NCI-H524 treated with DMSO at 0.1 percent for 48 hours (cell line): ENCODE measurements at regions not wholly inside any gene's neighbourhood (a gene's known extent, or its start where the extent isn't known, plus 50 kb on each side); places are given as distances from the start of the nearest gene placed in this dataset.
"Not testable (repeated sequence)": the region's sequence is repeated elsewhere in the genome, so short reads cannot be mapped to it uniquely, and the experiment has no call there.

Source experiments
- DNase-seq: peaks from one replicate; lab custom pipeline; 2025; lab: John Stamatoyannopoulos, UW

DNA sequence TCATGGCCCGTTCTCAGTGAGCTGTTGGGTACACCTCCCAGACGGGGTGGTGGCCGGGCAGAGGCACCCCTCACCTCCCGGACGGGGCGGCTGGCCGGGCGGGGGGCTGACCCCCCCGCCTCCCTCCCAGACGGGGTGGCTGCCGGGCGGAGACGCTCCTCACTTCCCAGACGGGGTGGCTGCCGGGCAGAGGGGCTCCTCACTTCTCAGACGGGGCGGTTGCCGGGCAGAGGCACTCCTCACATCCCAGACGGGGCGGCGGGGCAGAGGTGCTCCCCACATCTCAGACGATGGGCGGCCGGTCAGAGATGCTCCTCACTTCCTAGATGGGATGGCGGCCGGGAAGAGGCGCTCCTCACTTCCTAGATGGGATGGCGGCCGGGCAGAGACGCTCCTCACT is 129.7 kb upstream of the DAAM1 start:
- DNase-seq = not testable (repeated sequence)

DNA sequence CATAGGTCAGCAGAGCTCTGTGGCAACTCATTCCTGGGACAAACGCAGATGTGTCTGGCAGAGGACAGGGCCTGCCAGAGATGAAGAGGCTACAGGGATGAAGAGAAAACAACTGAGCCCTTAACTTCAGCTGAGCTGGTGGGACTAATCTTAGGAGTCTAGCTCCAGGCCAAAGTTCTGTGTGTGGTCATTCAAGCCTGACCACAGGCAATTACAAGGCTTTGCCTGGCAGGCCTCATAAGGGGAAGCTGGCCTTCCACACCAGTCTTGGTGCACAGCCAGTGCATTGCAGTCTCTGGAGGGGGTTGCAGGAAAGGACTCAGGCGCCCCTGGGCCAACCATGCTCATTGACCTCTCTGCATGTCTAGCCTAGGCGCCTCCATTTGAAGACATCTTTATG is 127.6 kb upstream of the DAAM1 start:
- no peak for DNase-seq

DNA sequence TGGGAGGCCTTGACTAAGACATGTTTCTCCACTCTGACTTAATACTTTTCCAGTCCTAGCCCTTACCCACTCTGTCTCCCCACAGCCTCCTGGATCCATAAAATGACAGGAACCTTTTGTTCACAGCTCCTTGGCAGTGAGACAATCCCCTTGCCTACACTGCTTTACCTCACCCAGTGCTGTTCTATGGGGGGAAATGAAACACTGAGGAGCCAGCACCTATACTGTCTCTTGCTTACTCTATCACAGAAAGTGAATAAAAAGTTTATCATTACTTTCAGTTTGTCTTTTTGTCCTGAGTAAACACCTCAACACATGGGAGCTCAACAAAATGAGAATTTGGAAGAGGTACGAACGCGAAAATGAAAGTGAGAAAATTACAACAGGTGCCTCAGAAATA is 127.2 kb upstream of the DAAM1 start:
- DNase-seq = no peak

DNA sequence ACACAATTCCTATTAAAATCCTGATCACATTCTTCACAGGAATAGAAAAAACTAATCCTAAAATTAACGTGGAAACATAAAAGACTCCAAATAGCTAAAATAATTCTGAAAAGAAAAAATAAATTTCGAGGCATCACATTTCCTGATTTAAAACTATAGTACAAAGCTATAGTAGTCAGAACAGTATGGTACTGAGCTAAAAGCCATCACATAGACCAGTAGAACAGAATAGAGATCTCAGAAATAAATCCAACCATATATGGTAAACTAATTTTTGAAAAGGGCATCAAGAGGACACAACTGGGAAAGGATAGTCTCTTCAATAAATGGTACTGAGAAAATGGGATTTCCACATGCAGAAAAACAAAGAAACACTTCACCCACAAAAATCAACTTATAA is 125.2 kb upstream of the DAAM1 start:
- no peak for DNase-seq

DNA sequence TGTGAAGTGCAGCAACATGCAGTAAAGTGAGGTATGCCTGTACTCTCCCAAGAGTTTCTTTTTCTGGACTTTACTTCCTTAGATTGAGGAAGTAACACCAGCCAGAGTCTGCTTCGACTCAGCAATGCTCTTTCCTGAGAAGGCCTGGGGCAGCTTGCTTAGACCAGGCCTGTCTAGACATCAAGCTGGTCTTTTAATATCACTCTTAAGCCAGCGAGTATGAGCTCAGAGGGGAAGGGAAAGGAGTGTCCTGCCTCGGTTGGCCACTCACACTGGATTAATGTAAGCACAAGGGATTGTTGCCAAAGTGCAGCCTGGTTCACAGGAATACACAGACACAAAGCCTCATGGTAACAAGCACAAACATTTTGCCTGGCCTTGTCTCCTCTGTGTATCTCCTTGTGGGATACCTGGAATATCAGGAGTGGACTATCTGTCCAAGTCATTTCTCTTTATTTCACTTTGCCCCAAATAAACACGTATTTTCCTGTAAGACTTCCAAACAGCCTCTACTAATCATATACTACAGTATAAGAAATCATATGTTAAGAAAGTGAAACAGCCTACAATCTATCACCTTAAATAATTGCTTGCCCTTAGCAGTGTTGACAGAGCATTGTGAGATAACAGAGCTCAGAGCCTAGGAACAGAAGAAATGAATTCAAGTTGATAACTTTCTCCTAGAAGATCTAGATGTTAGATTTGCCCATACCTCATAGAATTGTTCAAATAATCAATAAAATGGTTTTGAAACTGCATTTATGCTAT is 121.2 kb upstream of the DAAM1 start:
- no peak for DNase-seq

DNA sequence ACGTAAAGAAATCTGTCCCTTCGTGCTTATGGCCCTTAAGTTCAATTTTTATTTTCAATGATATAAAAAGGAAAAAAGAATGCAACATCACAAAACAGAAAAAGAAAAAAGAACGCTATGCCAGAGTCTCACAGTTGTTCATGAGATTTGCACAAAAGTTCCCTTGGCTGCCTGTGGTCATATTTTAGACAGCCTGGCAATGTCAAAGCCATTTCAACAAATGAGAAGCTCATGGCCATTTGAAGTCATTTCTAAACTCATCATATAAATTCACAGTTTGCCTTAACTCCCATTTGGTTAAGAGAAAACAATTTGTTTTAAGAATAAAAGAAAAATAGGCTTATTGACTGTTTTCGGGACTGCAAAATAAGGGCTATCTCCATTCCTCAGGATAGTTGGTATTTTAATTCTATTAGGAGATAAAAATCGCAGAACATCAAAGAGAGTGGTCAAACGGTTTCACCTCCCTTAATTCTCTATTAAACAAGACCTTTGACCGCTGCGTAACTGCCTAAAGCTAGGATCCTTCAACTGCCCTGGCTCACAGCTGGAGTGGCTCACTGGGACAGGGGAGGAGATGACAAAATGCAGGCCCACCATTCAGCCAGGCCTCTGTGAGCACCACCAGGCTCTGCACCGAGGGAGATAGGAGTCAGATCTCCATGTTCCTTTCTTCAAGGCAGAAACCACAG is 119.2 kb upstream of the DAAM1 start:
- DNase-seq = no peak

DNA sequence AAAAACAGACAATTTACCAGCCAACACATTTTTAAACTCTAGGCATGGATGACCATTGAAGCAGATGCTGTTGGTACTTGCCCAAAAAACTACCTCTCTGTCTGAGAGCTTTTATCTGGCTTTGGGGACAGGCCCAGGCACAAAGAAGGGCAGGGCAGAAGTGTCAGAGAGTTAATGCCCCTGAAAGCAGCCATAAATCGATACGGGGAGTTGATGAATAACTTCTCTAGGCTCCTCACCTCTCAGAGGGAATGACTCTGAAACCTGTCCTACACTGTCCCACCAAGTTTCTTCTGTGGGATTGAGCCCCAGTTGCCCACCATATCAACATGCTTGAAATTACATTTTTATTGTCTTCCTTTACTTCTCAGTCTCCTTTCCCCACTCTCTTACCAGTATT is 113.0 kb upstream of the DAAM1 start:
- no peak for DNase-seq

DNA sequence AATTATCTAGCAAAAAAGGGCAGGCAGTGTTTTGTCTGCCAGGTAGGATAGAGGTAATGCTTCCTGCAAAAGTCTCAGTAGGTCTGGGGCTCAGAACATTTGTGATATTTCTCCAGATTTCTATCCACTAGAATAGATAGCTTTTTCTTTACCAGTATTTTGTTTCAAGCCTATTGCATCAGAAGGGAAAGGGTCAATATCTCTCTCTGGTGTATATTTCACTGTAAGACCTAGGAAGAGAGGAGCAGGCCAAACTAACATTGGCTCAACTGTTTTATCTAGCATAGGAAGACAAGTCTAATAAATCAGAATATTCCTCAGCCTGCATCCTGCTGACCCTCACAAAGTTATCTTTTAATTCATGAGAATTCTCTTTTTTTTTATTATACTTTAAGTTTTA is 106.7 kb upstream of the DAAM1 start:
- DNase-seq = no peak

DNA sequence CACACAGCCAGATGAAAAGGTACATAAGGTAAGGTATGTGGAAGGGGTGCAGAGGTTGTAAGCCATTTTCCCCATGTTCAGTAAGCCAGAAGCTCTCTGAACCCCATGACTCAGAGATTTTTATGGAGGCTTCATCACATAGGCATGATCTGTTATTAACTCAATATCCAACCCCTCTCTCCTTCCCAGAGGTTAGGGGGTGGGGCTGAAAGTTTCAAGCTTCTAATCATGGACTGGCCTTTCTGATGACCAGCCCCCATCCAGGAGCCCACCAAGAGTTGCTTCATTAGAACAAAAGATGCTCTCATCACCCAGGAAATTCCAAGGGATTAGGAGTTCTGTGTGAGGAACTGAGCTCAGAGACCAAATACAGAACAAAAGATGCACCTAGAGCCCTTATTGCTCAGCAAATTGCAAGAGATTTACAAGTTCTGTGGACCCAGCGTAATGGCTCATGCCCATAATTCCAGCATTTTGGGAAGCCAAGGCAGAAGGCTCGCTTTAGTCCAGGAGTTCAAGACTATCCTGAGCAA is 103.2 kb upstream of the DAAM1 start:
- DNase-seq = no peak

DNA sequence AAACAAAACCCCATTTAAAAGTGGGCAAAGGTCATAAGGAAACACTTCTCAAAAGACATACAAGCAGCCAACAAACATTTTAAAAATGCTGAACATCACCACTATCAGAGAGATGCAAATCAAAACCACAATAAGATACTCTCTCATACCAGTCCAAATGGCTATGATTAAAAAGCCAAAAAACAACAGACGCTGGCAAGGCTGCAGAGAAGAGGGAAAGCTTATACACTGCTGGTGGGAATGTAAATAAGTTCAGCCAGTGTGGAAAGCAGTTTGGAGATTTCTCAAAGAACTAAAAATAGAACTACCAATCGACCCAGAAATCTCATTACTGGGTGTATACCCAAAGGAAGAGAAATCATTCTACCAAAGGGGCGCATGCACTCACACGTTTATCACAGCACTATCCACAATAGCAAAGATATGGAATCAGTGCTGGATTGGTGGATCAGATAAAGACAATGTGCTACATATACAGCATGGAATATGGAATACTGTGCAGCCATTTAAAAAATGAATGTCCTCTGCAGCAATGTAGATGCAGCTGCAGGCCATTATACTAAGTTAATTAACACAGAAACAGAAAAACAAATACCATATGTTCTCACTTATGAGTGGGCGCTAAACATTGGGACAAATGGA is 102.1 kb upstream of the DAAM1 start:
- DNase-seq = no peak

DNA sequence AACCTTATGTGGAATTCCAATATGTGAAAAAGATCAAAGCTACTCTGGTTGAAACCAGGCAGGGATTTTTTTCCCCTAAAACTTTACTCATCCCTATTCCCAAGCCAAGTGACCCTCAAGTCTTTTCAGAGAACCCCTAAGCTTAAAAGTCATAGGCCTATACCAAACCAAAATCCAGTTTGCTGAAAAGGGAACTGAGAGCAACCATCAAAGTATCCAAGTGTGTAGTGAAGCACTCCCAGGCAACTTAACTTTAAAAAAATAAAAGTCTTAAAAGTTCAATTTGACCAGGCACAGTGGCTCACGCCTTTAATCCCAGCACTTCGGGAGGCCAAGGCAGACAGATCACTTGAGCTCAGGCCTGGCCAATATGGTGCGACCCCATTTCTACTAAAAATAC is 101.2 kb upstream of the DAAM1 start:
- DNase-seq = no peak

DNA sequence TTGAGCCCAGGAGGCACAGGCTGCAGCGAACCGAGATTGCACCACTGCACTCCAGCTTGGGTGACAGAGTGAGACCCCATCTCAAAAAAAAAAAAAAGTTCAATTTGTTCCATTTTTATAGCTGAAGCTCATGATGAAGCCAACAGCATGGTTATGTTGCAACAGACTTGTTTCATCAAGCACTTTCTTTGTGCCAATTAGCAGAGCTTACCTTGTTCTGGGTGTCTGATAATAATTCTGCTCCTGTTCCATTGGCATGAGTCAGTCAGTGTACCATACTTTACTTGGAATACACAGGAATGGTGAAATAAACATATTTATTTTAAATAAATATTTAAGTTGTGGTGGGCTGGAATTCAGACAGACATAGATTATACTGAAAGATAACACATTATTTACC is 100.8 kb upstream of the DAAM1 start:
- DNase-seq = no peak

DNA sequence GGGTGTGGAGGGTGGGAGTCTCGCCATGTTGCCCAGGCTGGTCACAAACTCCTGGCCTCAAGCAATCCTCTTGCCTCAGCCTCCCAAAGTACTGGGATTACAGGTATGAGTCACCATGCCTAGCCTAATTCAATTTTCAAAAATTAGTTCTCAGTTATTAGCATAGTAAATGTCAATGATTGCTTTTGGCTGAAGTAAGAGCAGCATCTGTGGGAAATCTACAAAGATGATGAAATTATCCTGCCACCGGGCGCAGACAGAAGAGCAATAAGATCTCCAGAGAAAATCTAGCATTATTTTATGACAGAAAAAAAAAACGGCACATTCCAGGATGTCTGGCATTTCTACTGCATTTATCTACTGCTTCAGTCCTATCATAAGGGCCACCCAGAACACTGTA is 97.9 kb upstream of the DAAM1 start:
- DNase-seq = no peak

DNA sequence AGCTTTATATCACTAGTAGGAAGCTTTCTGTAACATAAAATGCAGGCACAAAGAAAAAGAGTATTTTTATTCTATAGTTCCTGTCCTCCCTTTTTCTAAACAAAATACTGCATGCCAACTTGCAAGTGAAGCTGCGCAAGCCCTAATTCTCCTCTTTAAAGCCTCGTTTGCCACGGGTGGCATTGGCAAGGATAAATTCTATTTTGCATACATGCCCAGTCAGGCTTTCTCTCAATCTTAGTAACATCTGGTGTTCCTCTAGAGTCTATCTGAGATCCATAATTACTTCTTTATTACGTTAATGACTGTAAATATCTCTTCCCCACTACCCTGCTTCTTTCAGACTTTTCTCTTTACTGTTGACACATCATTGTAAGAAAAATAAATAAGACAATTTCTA is 97.1 kb upstream of the DAAM1 start:
- peak; percentile 35 for DNase-seq

DNA sequence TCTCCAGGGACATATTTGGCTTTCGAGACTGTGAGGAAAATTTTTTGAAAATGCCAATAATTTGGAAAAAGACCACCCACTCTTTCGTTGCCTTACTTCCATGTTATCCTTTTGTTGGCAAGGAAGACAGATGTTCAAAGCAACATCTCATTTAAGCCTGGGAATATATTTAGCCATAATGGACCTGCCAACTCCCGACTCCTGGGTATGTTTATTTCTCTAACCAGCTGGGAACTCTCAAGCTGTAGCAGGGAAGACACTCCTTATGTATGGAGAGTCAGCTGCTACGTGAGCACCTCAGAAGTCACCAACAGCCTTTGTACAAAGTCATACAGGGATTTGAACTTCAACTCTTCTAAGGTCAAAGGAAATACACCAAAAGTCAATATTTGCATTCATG is 96.5 kb upstream of the DAAM1 start:
- peak; percentile 41 for DNase-seq

DNA sequence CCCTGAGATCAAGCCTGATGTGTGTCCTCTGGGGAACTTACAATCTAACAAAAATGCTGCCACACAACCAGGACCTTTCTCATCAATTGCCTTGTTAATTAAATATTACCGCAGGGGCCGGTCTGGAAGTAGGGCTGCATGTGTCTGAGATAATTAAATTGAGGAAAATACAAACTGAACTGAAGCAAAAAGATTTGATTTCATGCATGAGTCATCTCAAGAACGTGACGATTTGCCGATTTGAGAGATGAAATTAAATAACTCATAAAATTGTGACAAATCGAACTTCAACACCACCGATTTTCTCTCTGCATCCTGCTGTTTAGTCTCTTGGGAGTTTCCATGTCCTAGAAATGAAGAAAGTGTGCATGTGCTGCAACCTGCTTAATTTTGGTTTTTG is 94.6 kb upstream of the DAAM1 start:
- DNase-seq = no peak

DNA sequence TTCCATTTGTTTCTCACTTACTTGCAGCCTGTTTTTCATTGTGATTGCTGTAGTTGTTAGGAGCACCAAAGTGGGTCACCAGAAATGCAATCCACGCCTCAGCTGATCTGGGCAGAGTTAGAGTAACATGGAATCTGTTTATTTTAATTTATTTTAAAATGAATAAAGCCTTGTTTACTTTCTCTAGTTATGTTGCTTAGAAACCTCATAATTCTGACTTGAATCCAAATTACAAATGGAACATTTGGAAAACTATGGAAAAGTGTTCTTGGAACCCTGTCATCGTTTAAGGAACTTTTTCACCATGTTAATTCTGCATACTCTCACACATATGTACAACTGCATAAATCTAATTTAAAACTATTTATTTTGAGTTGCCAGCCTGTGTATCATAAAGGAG is 92.2 kb upstream of the DAAM1 start:
- no peak for DNase-seq

DNA sequence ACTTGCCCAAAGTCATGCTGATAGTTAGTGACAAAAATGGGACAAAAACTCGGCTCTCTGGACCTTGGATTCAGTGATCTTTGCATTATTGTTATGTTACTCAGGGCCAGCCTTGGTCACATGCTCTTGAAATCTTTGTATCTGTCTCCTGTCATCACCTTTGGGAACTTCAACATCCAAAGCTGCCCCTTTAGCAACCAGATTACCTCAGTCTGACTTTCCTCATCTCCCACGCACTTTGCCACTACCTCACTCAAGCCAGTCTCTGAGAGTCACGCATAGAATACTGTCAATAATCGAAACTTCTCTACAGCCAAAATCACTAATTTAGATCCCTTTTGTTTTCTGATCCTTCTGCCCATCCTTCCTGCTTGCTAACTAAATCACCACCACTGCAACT is 90.8 kb upstream of the DAAM1 start:
- no peak for DNase-seq

DNA sequence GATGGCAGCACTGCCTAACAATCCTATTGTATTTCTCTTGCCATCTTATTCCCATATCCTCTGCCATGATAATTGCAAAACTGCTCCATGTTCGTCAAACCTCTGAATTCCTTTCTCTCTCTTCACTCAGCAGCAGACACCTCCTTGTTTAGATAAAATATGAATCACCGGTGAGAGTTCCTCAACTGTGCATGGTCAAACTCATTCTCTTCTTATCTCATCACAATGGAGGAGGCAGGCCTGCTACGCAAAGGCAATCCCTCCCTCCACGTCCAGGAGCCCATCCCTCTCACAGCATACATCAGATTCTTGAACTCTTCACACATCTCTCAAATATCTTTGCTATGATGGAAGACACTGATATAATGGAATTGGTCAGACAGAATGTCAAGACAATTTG is 90.1 kb upstream of the DAAM1 start:
- no peak for DNase-seq

DNA sequence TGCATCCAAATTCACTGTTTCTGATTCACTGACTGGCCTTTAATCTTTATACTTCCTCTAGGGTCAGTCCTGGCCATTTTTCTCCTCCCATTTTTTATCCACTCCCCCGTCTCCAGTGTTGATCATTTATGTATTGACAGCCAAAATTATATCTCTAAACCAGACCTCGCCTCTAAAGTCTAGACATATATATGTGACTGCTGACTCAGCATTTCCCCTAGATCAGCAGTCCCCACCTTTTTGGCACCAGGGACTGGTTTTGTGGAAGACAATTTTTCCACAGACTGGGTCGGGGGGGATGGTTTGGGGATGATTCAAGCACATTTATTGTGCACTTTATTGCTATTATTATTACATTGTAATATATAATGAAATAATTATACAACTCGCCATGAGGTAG is 88.3 kb upstream of the DAAM1 start:
- DNase-seq = no peak

DNA sequence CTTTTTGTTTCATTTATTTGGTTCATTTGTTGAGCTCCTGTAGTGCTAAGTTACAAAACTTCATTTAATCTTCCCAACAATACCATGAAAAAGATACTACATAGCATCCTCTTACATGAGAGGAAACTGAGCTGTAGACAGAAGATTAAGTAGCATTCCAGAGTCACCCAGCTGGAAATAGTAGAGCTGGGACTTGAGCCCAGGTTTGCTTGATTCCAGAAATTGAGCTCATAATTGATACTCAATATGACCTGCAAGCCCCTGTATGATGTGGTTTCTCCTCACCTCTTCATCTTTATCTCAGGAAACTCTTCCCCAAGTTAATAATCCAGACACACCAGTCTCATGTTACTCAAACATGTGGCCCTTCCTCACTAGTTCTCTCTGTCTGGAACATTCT is 87.0 kb upstream of the DAAM1 start:
- no peak for DNase-seq

DNA sequence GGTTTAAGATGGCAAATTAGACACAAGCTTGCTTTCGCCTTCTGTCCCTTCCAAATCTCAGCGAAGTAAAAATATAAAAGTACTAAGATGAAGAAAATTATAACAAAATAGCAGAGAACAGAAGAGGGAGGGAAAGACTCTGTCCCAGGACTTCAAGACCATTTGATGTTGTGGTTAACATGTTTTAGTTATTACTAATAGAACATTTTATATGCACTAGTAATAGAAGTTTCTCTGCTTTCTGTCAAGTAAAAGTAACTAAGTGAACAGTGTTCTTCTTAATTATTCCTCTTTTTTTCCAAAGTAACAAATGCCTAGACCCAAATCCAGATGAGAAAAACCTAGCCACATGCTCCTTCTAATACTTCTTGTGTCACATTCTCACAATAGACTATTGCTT is 85.1 kb upstream of the DAAM1 start:
- DNase-seq = no peak

DNA sequence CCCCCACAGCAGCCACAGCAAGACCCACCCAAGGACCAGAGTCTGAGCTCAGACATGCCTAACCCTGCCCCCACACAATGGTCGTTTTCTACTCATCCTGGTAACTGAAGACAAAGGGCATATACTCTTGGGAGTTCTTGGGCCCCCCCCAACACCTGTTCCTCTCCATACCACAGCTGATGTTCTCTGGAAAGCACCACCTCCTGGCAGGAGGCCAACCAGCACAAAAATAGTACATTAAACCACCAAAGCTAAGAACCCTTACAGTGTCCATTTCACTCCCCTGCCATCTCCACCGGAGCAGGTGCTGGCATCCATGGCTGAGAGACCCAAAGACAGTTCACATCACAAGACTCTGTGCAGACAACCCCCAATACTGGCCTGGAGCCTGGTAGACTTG is 80.6 kb upstream of the DAAM1 start:
- peak; percentile 84 for DNase-seq
